HCT116 (cell line): ENCODE measurements at regions not wholly inside any gene's neighbourhood (a gene's known extent, or its start where the extent isn't known, plus 50 kb on each side); places are given as distances from the start of the nearest gene placed in this dataset.

Experiments
- ATAC-seq: fragments of 200-7000 bp; cut with Tn5 transposase; 2 replicates; pipeline ENCODE4 v1.9.1; 2020; ENCODE audit warnings: mild to moderate bottlenecking, moderate library complexity
- BruUV-seq: library from RNA; stranded (reverse); fragments of 400-500 nt; replicated peaks from 2 replicates; lab custom pipeline; 2021; lab: Mats Ljungman, UMichigan
- CTCF ChIA-PET: fragments of 300-600 bp; sonication (Branson Sonifier 250); formaldehyde crosslinking; loops from one replicate; lab custom pipeline; 2021; ENCODE audit warnings: antibody characterized with exemption; lab: Charles Lee
- POLR2A ChIA-PET: fragments of 300-600, 350-600 bp; sonication (Branson Sonifier 250); formaldehyde crosslinking; loops from one replicate; lab custom pipeline; 2021; ENCODE audit warnings: antibody characterized with exemption; lab: Charles Lee
- RAD21 ChIA-PET, 2 experiments: fragments of 300-600 bp; sonication (Branson Sonifier 250); formaldehyde crosslinking; loops; one replicate each; lab custom pipeline; 2023; ENCODE audit warnings: low total read pairs in 2 of 2; ENCODE audit not compliant: uncharacterized antibody in 2 of 2, unreplicated experiment in 2 of 2, low non-redundant PET in 1 of 2; lab: Charles Lee
- DNase-seq: peaks from one replicate; pipeline ENCODE4 v3.0.0-alpha.2; 2010; ENCODE audit warnings: low read depth, low spot score
- H2AFZ ChIP-seq: fragments of 200-600 bp; shearing (Covaris generic), sonication (generic); 2 replicates; pipeline ENCODE4 v1.6.1; 2017; ENCODE audit warnings: low read depth, mixed run types, mixed read lengths, antibody characterized with exemption, low read length; ENCODE audit not compliant: poor library complexity, severe bottlenecking
- H3K27ac ChIP-seq: 2 replicates; pipeline ENCODE4 v1.5.1; 2012; ENCODE audit warnings: low read depth, low read length
- H3K27me3 ChIP-seq: fragments of 200-600 bp; sonication (generic); 2 replicates; pipeline ENCODE4 v1.6.1; 2016; ENCODE audit warnings: mixed run types, low read length, mixed read lengths; ENCODE audit not compliant: insufficient read depth
- H3K36me3 ChIP-seq, 2 experiments: fragments of 200-500 bp in 1 of 2; fragments of 200-600 bp in 1 of 2; sonication (Bioruptor generic) in 1 of 2; sonication (generic) in 1 of 2; 2 replicates each; pipeline versions ENCODE4 v1.5.1 to v1.6.1; 2014 to 2016; ENCODE audit warnings: low read length in 2 of 2, inconsistent platforms in 1 of 2, mixed read lengths in 1 of 2, mixed run types in 1 of 2; ENCODE audit not compliant: insufficient read depth in 2 of 2, control insufficient read depth in 1 of 2
- H3K4me1 ChIP-seq, 2 experiments: fragments of 200-600 bp in 1 of 2; sonication (generic) in 1 of 2; 2 replicates each; pipeline versions ENCODE4 v1.5.1 to v1.6.1; 2012 to 2017; ENCODE audit warnings: low read length in 2 of 2, inconsistent platforms in 1 of 2, mild to moderate bottlenecking in 1 of 2, mixed read lengths in 1 of 2, mixed run types in 1 of 2, moderate library complexity in 1 of 2; ENCODE audit not compliant: insufficient read depth in 2 of 2, control insufficient read depth in 1 of 2
- H3K4me2 ChIP-seq: fragments of 200-600 bp; sonication (generic); 2 replicates; pipeline ENCODE4 v1.6.1; 2017; ENCODE audit warnings: mixed run types, low read length, mixed read lengths
- H3K4me3 ChIP-seq, 2 experiments: fragments of 200-600 bp in 1 of 2; sonication (generic) in 1 of 2; replicated peaks in 1 of 2; 2 replicates each; pipeline ENCODE4 v1.5.1; 2011 to 2016; ENCODE audit warnings: low read length in 2 of 2, control low read depth in 1 of 2, low read depth in 1 of 2, mild to moderate bottlenecking in 1 of 2, mixed read lengths in 1 of 2, mixed run types in 1 of 2
- H3K79me2 ChIP-seq: fragments of 200-600 bp; sonication (generic); 2 replicates; pipeline ENCODE4 v1.6.1; 2017; ENCODE audit warnings: mild to moderate bottlenecking, mixed run types, low read length, moderate library complexity, mixed read lengths; ENCODE audit not compliant: insufficient read depth
- H3K9ac ChIP-seq: fragments of 200-600 bp; sonication (generic); 2 replicates; pipeline ENCODE4 v1.6.1; 2016; ENCODE audit warnings: low read length, mixed read lengths
- H3K9me2 ChIP-seq: fragments of 200-600 bp; sonication (generic), shearing (Covaris generic); 2 replicates; pipeline ENCODE4 v1.6.1; 2017; ENCODE audit warnings: mixed run types, mild to moderate bottlenecking, moderate library complexity; ENCODE audit not compliant: insufficient read depth
- H3K9me3 ChIP-seq, 2 experiments: fragments of 200-500 bp in 1 of 2; fragments of 200-600 bp in 1 of 2; sonication (Bioruptor generic) in 1 of 2; sonication (generic) in 1 of 2; 2 replicates each; pipeline ENCODE4 v1.6.1; 2014 to 2017; ENCODE audit warnings: low read length in 2 of 2, mixed read lengths in 2 of 2, inconsistent platforms in 1 of 2, low read depth in 1 of 2, mild to moderate bottlenecking in 1 of 2, mixed run types in 1 of 2, moderate library complexity in 1 of 2; ENCODE audit not compliant: control insufficient read depth in 1 of 2, insufficient read depth in 1 of 2
- H4K20me1 ChIP-seq: fragments of 200-600 bp; sonication (generic), shearing (Covaris generic); 2 replicates; pipeline ENCODE4 v1.6.1; 2017; ENCODE audit warnings: mixed run types, mild to moderate bottlenecking, moderate library complexity; ENCODE audit not compliant: insufficient read depth
- ATF3 ChIP-seq: IDR thresholded peaks from 2 replicates; pipeline ENCODE4 v1.6.1; 2012
- CBX3 ChIP-seq: IDR thresholded peaks from 2 replicates; pipeline ENCODE4 v1.6.1; 2012; ENCODE audit warnings: low read depth
- EGR1 ChIP-seq: IDR thresholded peaks from 2 replicates; pipeline ENCODE4 v1.6.1; 2012; ENCODE audit warnings: low read depth
- ELF1 ChIP-seq: IDR thresholded peaks from 2 replicates; pipeline ENCODE4 v1.6.1; 2012; ENCODE audit warnings: low read depth, borderline replicate concordance
- EZH2 ChIP-seq: fragments of 200-600 bp; sonication (generic); IDR thresholded peaks from 2 replicates; pipeline ENCODE4 v1.6.1; 2017; ENCODE audit warnings: antibody characterized with exemption, mixed run types
- EZH2phosphoT487 ChIP-seq: fragments of 200-600 bp; IDR thresholded peaks from 2 replicates; pipeline ENCODE4 v1.6.1; 2018; ENCODE audit warnings: antibody characterized with exemption, borderline replicate concordance
- FOSL1 ChIP-seq: IDR thresholded peaks from 2 replicates; pipeline ENCODE4 v1.6.1; 2012; ENCODE audit warnings: low read depth
- JUND ChIP-seq: IDR thresholded peaks from 2 replicates; pipeline ENCODE4 v1.6.1; 2012
- MAX ChIP-seq: IDR thresholded peaks from 2 replicates; pipeline ENCODE4 v1.6.1; 2012
- POLR2AphosphoS5 ChIP-seq: IDR thresholded peaks from 2 replicates; pipeline ENCODE4 v1.6.1; 2011; ENCODE audit warnings: mild to moderate bottlenecking, low read depth, low read length, moderate library complexity
- SIN3A ChIP-seq: IDR thresholded peaks from 2 replicates; pipeline ENCODE4 v1.6.1; 2012; ENCODE audit warnings: low read depth
- SP1 ChIP-seq: IDR thresholded peaks from 2 replicates; pipeline ENCODE4 v1.6.1; 2012; ENCODE audit warnings: low read depth
- YY1 ChIP-seq: IDR thresholded peaks from 2 replicates; pipeline ENCODE4 v1.6.1; 2011; ENCODE audit warnings: low read length, low read depth, moderate library complexity, mild to moderate bottlenecking; ENCODE audit not compliant: insufficient replicate concordance; ENCODE audit errors: extremely low read depth
- ZFX ChIP-seq: fragments of 450-650 bp; IDR thresholded peaks from 2 replicates; pipeline ENCODE4 v1.6.1; 2017
- ZNF274 ChIP-seq: fragments of 200-500 bp; sonication (Bioruptor generic); IDR thresholded peaks from 2 replicates; pipeline ENCODE4 v1.6.1; 2014; ENCODE audit warnings: mild to moderate bottlenecking, low read depth, low read length, inconsistent platforms
- intact Hi-C: fragments of 100-400 bp; cut with micrococcal nuclease; formaldehyde crosslinking; loops from 2 replicates; pipeline ENCODE4 v1.10.0; 2022
- TF ChIP-seq, protein P1 (sequence below): IDR thresholded peaks from 2 replicates; pipeline ENCODE4 v1.6.1; 2011; ENCODE audit warnings: mild to moderate bottlenecking, low read length, moderate library complexity; ENCODE audit not compliant: insufficient replicate concordance; ENCODE audit errors: extremely low read depth

DNA sequence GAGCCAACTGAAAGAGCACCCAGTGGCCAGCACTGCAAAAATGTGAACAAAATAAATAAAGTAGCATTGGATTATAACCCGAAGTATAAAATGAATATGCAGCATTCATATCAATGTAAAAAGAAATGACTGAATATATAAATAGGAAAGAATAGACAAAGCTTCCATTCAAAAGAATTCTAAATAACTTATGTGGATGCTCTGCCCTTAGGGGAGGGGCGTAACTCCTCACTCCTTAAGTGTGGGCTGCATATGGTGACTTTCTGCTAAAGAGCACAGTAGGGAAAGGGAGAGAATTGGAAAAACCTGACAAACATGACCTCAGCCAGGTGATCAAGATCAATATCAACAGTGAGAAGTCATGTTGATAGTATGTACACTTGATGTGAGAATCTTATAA is 109.9 kb upstream of the DOCK1 start (continued):
- no peak for TF ChIP-seq FOSL1
- no peak for TF ChIP-seq EGR1
- TF ChIP-seq ZFX = no peak
- TF ChIP-seq EZH2 = no peak
- TF ChIP-seq ATF3 = no peak
- no peak for TF ChIP-seq MAX
- no peak for TF ChIP-seq SP1
- no peak for TF ChIP-seq SIN3A
- no peak for TF ChIP-seq YY1
- TF ChIP-seq EZH2phosphoT487 = no peak
- no peak for TF ChIP-seq POLR2AphosphoS5
- TF ChIP-seq, all 23 proteins: peak for 0

DNA sequence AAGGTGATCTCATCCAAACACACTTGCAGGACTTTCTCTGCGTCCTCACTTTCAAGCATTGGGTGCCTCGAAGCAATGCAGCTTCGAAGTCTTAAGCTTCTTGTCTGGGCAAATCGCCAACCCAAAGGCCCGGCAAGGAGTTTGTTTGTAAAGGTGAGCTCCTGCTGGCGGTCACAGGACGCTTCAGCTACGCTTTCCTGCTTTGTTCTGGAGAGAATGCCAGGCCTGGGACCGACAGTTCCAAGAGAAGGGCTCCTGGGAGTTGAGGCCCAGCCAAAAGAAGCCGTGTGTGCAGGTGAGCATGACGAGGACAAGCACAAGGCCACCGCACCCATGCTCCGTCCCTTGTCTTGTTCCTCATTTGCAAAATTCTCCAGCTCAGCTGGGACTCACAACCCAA is 106.6 kb upstream of the DOCK1 start:
- no peak for ATAC-seq
- H3K27ac ChIP-seq = no peak overlapping the region
- TF ChIP-seq EZH2 (no peak), CBX3 (no peak), ATF3 (no peak), JUND (no peak), ZFX (no peak), YY1 (no peak), ZNF274 (no peak), POLR2AphosphoS5 (no peak), EZH2phosphoT487 (no peak), ELF1 (no peak)
- TF ChIP-seq, protein P1, sequence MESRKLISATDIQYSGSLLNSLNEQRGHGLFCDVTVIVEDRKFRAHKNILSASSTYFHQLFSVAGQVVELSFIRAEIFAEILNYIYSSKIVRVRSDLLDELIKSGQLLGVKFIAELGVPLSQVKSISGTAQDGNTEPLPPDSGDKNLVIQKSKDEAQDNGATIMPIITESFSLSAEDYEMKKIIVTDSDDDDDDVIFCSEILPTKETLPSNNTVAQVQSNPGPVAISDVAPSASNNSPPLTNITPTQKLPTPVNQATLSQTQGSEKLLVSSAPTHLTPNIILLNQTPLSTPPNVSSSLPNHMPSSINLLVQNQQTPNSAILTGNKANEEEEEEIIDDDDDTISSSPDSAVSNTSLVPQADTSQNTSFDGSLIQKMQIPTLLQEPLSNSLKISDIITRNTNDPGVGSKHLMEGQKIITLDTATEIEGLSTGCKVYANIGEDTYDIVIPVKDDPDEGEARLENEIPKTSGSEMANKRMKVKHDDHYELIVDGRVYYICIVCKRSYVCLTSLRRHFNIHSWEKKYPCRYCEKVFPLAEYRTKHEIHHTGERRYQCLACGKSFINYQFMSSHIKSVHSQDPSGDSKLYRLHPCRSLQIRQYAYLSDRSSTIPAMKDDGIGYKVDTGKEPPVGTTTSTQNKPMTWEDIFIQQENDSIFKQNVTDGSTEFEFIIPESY = no peak
- TF ChIP-seq, all 23 proteins: peak for 0
- no peak overlapping the region for H2AFZ ChIP-seq
- H3K9me3 ChIP-seq = no peaks in the 10 kb centered on the region
- H3K4me3 ChIP-seq = no peak overlapping the region
- intact Hi-C loops = no loop called here
- no peaks in the 10 kb centered on the region for H3K36me3 ChIP-seq
- no peaks in the 10 kb centered on the region for H3K79me2 ChIP-seq
- ChIA-PET POLR2A (no interaction called here), CTCF (no interaction called here), RAD21 (no interaction called here)
- no peak for DNase-seq
- H3K27me3 ChIP-seq = peaks cover 16% of the 10 kb centered on the region; the same call in 1 of the 2 replicates
- no peaks in the 10 kb centered on the region for H3K9me2 ChIP-seq
- no peaks in the 10 kb centered on the region for H3K4me1 ChIP-seq
- H3K9ac ChIP-seq = no peak overlapping the region
- no TSS peak for BruUV-seq
- H4K20me1 ChIP-seq = no peaks in the 10 kb centered on the region
- no peak overlapping the region for H3K4me2 ChIP-seq
